Prostate gland (tissue), 2 donors: ENCODE measurements at regions not wholly inside any gene's neighbourhood (a gene's known extent, or its start where the extent isn't known, plus 50 kb on each side); places are given as distances from the start of the nearest gene placed in this dataset.

Experiments
- DNase-seq: peaks from one replicate; pipeline ENCODE4 v3.0.0-alpha.2; 2019; ENCODE audit warnings: low spot score
- H3K27ac ChIP-seq, 2 donors: fragments of 200-600 bp; sonication (generic); 2 replicates each; pipeline ENCODE4 v1.5.1; 2017 to 2019
- H3K27me3 ChIP-seq: fragments of 200-600 bp; sonication (generic); replicated peaks from 2 replicates; pipeline ENCODE4 v1.5.1; 2019; ENCODE audit not compliant: insufficient read depth
- H3K36me3 ChIP-seq, 2 donors: fragments of 200-600 bp; sonication (generic); 1 replicate in 1 of 2; 2 replicates in 1 of 2; pipeline versions ENCODE4 v1.5.1 to v1.8.1; 2017 to 2019
- H3K4me1 ChIP-seq: fragments of 200-600 bp; sonication (generic); replicated peaks from 2 replicates; pipeline ENCODE4 v1.5.1; 2019
- H3K4me3 ChIP-seq, 2 donors: fragments of 200-600 bp; sonication (generic); 2 replicates each; pipeline ENCODE4 v1.5.1; 2017 to 2019
- H3K9me3 ChIP-seq: fragments of 200-600 bp; sonication (generic); 2 replicates; pipeline ENCODE4 v1.5.1; 2017
- POLR2A ChIP-seq: fragments of 450-650 bp; IDR thresholded peaks from one replicate; pipeline ENCODE4 v1.6.1; 2016; ENCODE audit warnings: antibody characterized with exemption, mild to moderate bottlenecking
- POLR2AphosphoS5 ChIP-seq: sonication (generic); formaldehyde crosslinking; IDR thresholded peaks from one replicate; pipeline ENCODE4 v1.6.1; 2017; ENCODE audit warnings: antibody characterized with exemption
- WGBS: methylation state at CpG from one replicate; pipeline ENCODE4 v1.1.5; 2018; 5-methylcytosine and 5-hydroxymethylcytosine counted together
- intact Hi-C: fragments of 100-400 bp; cut with DNase I; formaldehyde crosslinking; loops from one replicate; pipeline ENCODE4 v1.14.2; 2022
- TF ChIP-seq, protein P1 (sequence below), 4 experiments: fragments of 200-600 bp in 2 of 4; fragments of 450-650 bp in 2 of 4; sonication (generic) in 2 of 4; IDR thresholded peaks; 1 replicate in 3 of 4; 2 replicates in 1 of 4; pipeline ENCODE4 v1.5.1; 2016 to 2019; ENCODE audit warnings: antibody characterized with exemption in 4 of 4, mild to moderate bottlenecking in 2 of 4, moderate library complexity in 2 of 4

GRCh38 chr20:48196001-48196400 is 410.7 kb upstream of the SULF2 start:
- Histone ChIP-seq H3K9me3 (no peaks in the 10 kb centered on the region), H3K27me3 (no peaks in the 10 kb centered on the region), H3K27ac (no peak overlapping the region), H3K4me3 (no peak overlapping the region), H3K36me3 (no peaks in the 10 kb centered on the region), H3K4me1 (no peaks in the 10 kb centered on the region)
- whole genome bisulfite sequencing, result 85% methylated on average over 5 of the region's 5 CpGs
- intact Hi-C loops, result no loop called here
- TF ChIP-seq, protein P1, sequence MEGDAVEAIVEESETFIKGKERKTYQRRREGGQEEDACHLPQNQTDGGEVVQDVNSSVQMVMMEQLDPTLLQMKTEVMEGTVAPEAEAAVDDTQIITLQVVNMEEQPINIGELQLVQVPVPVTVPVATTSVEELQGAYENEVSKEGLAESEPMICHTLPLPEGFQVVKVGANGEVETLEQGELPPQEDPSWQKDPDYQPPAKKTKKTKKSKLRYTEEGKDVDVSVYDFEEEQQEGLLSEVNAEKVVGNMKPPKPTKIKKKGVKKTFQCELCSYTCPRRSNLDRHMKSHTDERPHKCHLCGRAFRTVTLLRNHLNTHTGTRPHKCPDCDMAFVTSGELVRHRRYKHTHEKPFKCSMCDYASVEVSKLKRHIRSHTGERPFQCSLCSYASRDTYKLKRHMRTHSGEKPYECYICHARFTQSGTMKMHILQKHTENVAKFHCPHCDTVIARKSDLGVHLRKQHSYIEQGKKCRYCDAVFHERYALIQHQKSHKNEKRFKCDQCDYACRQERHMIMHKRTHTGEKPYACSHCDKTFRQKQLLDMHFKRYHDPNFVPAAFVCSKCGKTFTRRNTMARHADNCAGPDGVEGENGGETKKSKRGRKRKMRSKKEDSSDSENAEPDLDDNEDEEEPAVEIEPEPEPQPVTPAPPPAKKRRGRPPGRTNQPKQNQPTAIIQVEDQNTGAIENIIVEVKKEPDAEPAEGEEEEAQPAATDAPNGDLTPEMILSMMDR (IDR thresholded peaks at IDR 0.05), result no peak
- TF ChIP-seq POLR2AphosphoS5 (no peak), POLR2A (no peak)
- DNase-seq, result no peak

DNA sequence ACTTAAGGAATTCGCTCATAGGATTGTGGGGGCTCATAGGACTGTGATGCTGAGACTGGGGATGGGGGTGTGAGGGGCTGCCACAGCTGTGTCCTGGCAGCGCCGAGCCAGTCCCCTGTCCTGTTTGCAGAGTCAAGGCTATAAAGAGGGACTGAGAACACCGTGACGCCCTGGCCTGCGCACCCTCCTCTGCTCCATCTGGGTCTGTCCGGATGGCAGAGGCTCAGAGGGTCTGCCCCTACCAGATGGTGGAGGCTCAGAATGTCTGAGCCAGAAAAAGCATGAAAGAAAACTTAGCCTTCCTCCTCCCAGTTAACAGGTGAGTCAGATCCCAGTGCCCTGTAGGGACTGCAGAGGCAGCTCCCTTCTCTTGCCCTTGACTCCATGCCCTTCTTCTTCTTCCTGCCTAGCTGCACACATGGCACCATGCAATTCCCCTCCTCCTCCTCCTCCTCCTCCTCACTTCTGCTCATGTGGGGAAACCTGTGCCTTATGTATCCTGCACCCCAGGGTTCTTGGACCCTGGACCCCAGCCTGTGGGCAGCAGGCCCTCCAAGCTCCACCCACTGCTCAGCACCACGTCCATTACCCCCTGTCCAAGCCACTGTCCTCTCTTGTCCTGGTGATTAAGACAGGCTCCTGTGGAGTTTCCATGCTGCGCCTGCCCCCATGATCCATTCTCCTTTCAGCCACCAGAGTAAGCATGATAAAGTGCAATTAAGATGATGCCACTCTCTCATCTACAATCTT is 410.0 kb upstream of the SULF2 start:
- Histone ChIP-seq H3K27me3 (no peaks in the 10 kb centered on the region), H3K4me1 (no peaks in the 10 kb centered on the region), H3K27ac (no peak overlapping the region), H3K36me3 (no peaks in the 10 kb centered on the region), H3K4me3 (no peak overlapping the region), H3K9me3 (no peaks in the 10 kb centered on the region)
- 90% methylated on average over 9 of the region's 9 CpGs for WGBS
- TF ChIP-seq, protein P1 (IDR thresholded peaks at IDR 0.05), result no peak
- TF ChIP-seq POLR2A, result no peak
- TF ChIP-seq POLR2AphosphoS5, result no peak
- intact Hi-C loops, result no loop called here
- DNase-seq, result no peak

- 79% methylated on average over 17 of the region's 17 CpGs for WGBS
- intact Hi-C loops, result no loop called here
- no peak for DNase-seq
- H3K27me3 ChIP-seq, result no peaks in the 10 kb centered on the region
- H3K4me3 ChIP-seq, result no peak overlapping the region
- H3K4me1 ChIP-seq, result no peaks in the 10 kb centered on the region
- no peaks in the 10 kb centered on the region for H3K9me3 ChIP-seq
- H3K36me3 ChIP-seq, result no peaks in the 10 kb centered on the region
- H3K27ac ChIP-seq, result no peak overlapping the region
- TF ChIP-seq, protein P1 (IDR thresholded peaks at IDR 0.05), result no peak
- no peak for TF ChIP-seq POLR2AphosphoS5
- TF ChIP-seq POLR2A, result no peak
Measured at GRCh38 chr20:48194583-48194982, 409.3 kb upstream of the SULF2 start.

GRCh38 chr20:48193627-48194425 is 408.5 kb upstream of the SULF2 start:
- H3K9me3 ChIP-seq, result no peaks in the 10 kb centered on the region
- WGBS, result 92% methylated on average over 11 of the region's 11 CpGs
- no peaks in the 10 kb centered on the region for H3K36me3 ChIP-seq
- no peaks in the 10 kb centered on the region for H3K4me1 ChIP-seq
- TF ChIP-seq POLR2AphosphoS5 (no peak), POLR2A (no peak)
- TF ChIP-seq, protein P1 (IDR thresholded peaks at IDR 0.05), result no peak
- no peak overlapping the region for H3K27ac ChIP-seq
- intact Hi-C loops, result no loop called here
- H3K27me3 ChIP-seq, result no peaks in the 10 kb centered on the region
- no peak overlapping the region for H3K4me3 ChIP-seq
- no peak for DNase-seq
